ENCODE measurements at regions not wholly inside any gene's neighbourhood (a gene's known extent, or its start where the extent isn't known, plus 50 kb on each side); places are given as distances from the start of the nearest gene placed in this dataset.

- Histone ChIP-seq H2BK12ac (ENCODE audit: low read depth, low read length) (no peak overlapping the region), H3K9ac (replicated peaks in 1 of 4; ENCODE audit: extremely low read depth in 1 of 4, low read depth in 3 of 4, low read length in 3 of 4) (no peak overlapping the region), H4K20me1 (replicated peaks in 1 of 2; ENCODE audit: control insufficient read depth in 1 of 2, insufficient read depth in 2 of 2, low read length in 2 of 2) (no peaks in the 10 kb centered on the region), H4K91ac (replicated peaks; ENCODE audit: insufficient read length, low read length) (no peak overlapping the region), H3K79me2 (ENCODE audit: control insufficient read depth in 1 of 2, insufficient read depth in 2 of 2, low read length in 2 of 2) (no peaks in the 10 kb centered on the region), H4K5ac (ENCODE audit: insufficient read length, low read depth, low read length) (no peak overlapping the region), H3K56ac (replicated peaks; ENCODE audit: insufficient read length, low read depth, low read length) (no peak overlapping the region), H2AK5ac (ENCODE audit: low read depth, low read length) (no peak overlapping the region), H3K27ac (ENCODE audit: low read depth, low read length) (no peak overlapping the region), H2BK15ac (ENCODE audit: low read length) (no peak overlapping the region), H3K23ac (ENCODE audit: insufficient read length) (no peak overlapping the region), H3K9me3 (ENCODE audit: insufficient read depth in 2 of 2, low read depth in 1 of 2, low read length in 1 of 2) (no peaks in the 10 kb centered on the region), H3K4me1 (replicated peaks in 1 of 4; ENCODE audit: control insufficient read depth in 3 of 4, insufficient read depth in 4 of 4, low read length in 3 of 4) (no peaks in the 10 kb centered on the region), H2AFZ (ENCODE audit: low read length) (no peak overlapping the region), H3K18ac (ENCODE audit: extremely low read depth, low read length) (no peak overlapping the region), H3K27me3 (replicated peaks in 1 of 4; ENCODE audit: control insufficient read depth in 3 of 4, extremely low read depth in 1 of 4, insufficient read depth in 3 of 4, low read length in 3 of 4) (no peaks in the 10 kb centered on the region), H2BK120ac (replicated peaks; ENCODE audit: low read depth, low read length) (no peak overlapping the region), H2BK5ac (ENCODE audit: low read depth, low read length) (no peak overlapping the region), H3K4ac (replicated peaks; ENCODE audit: insufficient read length, low read depth, low read length) (no peak overlapping the region), H3K23me2 (ENCODE audit: low read depth, low read length) (no peaks in the 10 kb centered on the region), H3K14ac (ENCODE audit: insufficient read length) (no peak overlapping the region), H4K8ac (ENCODE audit: extremely low read depth, insufficient read depth, low read length) (no peak overlapping the region), H3K36me3 (ENCODE audit: control insufficient read depth in 2 of 4, insufficient read depth in 4 of 4, low read length in 3 of 4) (no peaks in the 10 kb centered on the region), H2BK20ac (ENCODE audit: low read length) (no peak overlapping the region), H3K4me2 (ENCODE audit: insufficient read depth in 1 of 2, low read depth in 2 of 2, low read length in 2 of 2) (no peak overlapping the region), H3K79me1 (ENCODE audit: low read depth, low read length) (no peaks in the 10 kb centered on the region), H3K4me3 (ENCODE audit: extremely low read depth in 1 of 4, insufficient read depth in 2 of 4, low read depth in 3 of 4, low read length in 4 of 4) (no peak overlapping the region)
- TF ChIP-seq RFX5 (IDR thresholded peaks at IDR 0.05; ENCODE audit: borderline replicate concordance, low read depth, low read length) (no peak), MAFK (IDR thresholded peaks at IDR 0.05; ENCODE audit: low read depth, low read length) (no peak), ATF3 (IDR thresholded peaks at IDR 0.05; ENCODE audit: insufficient read depth, low read depth, low read length) (no peak), POLR2A (IDR thresholded peaks at IDR 0.05; ENCODE audit: control extremely low read depth in 1 of 2, low read depth in 2 of 2, low read length in 2 of 2) (no peak), NRF1 (IDR thresholded peaks at IDR 0.05; ENCODE audit: low read depth, low read length) (no peak), RAD21 (IDR thresholded peaks at IDR 0.05 in 1 of 2, conservative IDR thresholded peaks at IDR 0.05 in 1 of 2; ENCODE audit: low read depth in 2 of 2, low read length in 2 of 2) (no peak)
- CTCF ChIA-PET (ENCODE audit: partially characterized antibody), result no interaction called here
- FAIRE-seq (no peak), DNase-seq (ENCODE audit: low read depth in 1 of 2, low spot score in 2 of 2) (no peak)
- WGBS, 2 experiments (ENCODE audit: extremely low coverage in 1 of 2, insufficient coverage in 1 of 2, insufficient read length in 1 of 2, insufficient replicate concordance in 2 of 2, low coverage in 1 of 2, low lambda C conversion rate in 2 of 2, missing lambda C conversion rate in 1 of 2), result 89% methylated on average over 4 of the region's 4 CpGs; no CpG with 5 or more reads in 1 of the 2 experiments
- POLR2A ChIA-PET (ENCODE audit: partially characterized antibody), result interaction anchor here (1.0 kb wide), 1 partner anchor 16 kb away, joined by 3 read pairs; no protein-coding TSS in a partner anchor
Measured at GRCh38 chr4:60945641-60946040, 254.5 kb upstream of the ADGRL3 start.
